Epithelial cell of proximal tubule (primary cell): ENCODE measurements at regions not wholly inside any gene's neighbourhood (a gene's known extent, or its start where the extent isn't known, plus 50 kb on each side); places are given as distances from the start of the nearest gene placed in this dataset.

ENCODE experiments used
- DNase-seq: peaks from one replicate; pipeline ENCODE4 v3.0.0-alpha.2; 2011; ENCODE audit warnings: low read depth
- H3K4me3 ChIP-seq: 2 replicates; pipeline ENCODE4 v1.5.1; 2011; ENCODE audit warnings: low read depth, mild to moderate bottlenecking, low read length
- TF ChIP-seq, protein P1 (sequence below): conservative IDR thresholded peaks from 2 replicates; pipeline ENCODE4 v1.5.1; 2012; ENCODE audit warnings: low read depth, mild to moderate bottlenecking, low read length

DNA sequence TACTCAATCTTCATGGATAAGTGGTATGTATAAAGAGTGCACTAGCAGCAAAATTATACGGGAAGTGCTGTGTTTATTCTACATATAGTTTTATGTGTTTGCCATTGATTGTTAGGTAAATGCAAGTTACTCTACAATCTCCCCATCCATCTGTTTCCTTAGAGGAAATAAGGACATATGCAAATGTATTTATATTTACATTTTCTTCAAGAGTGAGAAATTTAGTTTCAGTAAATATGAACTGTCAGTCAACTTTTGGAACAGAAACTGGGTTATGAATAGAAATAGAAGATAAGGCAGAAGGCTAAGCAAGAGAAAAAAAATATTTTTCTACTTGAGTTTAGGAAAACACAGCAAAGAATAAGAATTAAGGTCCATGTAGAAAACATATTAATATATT, 176.1 kb upstream of the KLHL1 start:
- no peak overlapping the region for H3K4me3 ChIP-seq
- DNase-seq, result no peak
- TF ChIP-seq, protein P1, sequence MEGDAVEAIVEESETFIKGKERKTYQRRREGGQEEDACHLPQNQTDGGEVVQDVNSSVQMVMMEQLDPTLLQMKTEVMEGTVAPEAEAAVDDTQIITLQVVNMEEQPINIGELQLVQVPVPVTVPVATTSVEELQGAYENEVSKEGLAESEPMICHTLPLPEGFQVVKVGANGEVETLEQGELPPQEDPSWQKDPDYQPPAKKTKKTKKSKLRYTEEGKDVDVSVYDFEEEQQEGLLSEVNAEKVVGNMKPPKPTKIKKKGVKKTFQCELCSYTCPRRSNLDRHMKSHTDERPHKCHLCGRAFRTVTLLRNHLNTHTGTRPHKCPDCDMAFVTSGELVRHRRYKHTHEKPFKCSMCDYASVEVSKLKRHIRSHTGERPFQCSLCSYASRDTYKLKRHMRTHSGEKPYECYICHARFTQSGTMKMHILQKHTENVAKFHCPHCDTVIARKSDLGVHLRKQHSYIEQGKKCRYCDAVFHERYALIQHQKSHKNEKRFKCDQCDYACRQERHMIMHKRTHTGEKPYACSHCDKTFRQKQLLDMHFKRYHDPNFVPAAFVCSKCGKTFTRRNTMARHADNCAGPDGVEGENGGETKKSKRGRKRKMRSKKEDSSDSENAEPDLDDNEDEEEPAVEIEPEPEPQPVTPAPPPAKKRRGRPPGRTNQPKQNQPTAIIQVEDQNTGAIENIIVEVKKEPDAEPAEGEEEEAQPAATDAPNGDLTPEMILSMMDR, result no peak

DNA sequence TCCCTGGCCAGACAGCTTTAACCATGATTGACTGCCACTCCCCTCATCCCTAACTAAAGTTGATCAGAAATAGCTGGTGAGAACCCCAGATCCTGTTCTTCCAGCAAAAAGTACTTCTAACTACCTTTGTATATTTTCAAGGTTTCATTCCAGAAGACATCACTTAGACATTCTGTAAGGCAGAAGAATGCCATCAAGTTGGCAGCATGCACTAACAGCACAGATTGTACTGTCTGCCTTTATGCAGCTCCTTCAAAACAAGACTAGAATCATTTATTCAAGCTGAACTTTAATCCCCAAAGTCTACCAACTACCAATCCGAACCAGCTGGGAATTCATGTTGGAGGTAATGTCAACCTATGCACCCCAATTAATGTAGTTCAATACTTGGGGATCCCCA, 167.6 kb upstream of the KLHL1 start:
- DNase-seq, result no peak
- TF ChIP-seq, protein P1, result no peak
- H3K4me3 ChIP-seq, result no peak overlapping the region

DNA sequence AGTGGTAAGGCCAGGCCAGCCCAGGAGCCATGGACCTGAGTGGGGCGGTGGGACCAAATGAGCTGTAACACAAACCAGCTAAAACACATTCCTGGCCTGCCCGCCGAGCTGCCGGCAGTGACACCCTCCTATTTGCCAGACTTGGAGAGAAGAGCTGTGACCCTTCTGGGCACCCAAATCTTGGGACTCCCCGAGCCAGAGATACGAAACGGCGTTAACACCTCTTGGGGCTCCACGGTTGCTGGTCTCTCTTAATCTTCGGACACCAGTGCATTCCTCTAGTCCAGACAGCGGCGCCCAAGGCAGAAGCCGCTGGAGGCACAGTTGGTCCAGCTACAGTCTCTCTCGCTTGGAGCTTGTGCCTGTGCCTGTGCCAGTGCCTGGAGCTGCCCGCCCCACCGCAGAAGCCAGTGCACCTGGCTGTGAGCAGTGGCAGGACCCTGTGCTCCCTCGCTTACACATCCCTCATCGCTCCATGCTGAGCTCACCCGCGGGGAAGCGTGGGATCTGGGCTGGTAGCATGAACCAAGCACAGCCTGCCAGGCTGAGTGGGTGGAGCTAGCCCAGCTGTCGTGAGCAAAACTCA, 147.2 kb upstream of the KLHL1 start:
- TF ChIP-seq, protein P1, result no peak
- no peak for DNase-seq
- no peak overlapping the region for H3K4me3 ChIP-seq

DNA sequence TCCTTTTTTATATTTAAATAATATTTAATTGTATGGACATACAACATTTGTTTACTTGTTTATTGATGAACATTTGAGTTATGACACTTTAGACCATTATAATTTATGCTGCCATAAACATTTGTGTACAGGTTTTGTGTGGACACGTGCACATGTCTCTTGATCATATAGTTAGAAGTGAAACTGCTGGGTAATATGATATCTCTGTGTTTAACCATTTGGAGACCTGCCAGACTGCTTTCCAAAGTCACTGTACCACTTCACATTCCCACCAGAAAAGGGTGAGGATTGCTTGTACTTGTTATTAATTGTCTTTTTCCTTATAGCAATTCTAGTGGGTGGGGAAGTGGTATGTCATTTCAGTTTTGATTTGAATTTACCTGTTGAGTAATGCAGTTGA, 145.6 kb upstream of the KLHL1 start:
- TF ChIP-seq, protein P1, result no peak
- H3K4me3 ChIP-seq, result no peak overlapping the region
- DNase-seq, result no peak

DNA sequence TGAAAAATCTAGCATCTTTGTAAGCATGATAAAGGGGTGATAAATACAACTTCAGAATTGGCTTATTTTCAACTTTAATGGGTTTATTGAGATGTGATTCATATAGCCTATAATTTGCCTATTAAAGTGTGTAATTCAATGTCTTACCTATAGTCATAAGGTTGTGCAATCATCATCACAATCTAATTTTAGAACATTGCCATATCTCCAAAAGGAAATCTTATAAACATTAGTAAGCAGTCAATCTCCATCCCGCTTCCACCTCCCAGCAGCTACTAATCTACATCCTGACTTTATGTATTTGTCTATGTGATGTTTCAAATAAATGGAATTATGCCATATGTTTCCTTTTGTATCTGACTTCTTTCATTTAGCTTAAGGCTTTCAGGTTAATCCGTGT, 145.2 kb upstream of the KLHL1 start:
- H3K4me3 ChIP-seq, result no peak overlapping the region
- DNase-seq, result no peak
- TF ChIP-seq, protein P1, result no peak

DNA sequence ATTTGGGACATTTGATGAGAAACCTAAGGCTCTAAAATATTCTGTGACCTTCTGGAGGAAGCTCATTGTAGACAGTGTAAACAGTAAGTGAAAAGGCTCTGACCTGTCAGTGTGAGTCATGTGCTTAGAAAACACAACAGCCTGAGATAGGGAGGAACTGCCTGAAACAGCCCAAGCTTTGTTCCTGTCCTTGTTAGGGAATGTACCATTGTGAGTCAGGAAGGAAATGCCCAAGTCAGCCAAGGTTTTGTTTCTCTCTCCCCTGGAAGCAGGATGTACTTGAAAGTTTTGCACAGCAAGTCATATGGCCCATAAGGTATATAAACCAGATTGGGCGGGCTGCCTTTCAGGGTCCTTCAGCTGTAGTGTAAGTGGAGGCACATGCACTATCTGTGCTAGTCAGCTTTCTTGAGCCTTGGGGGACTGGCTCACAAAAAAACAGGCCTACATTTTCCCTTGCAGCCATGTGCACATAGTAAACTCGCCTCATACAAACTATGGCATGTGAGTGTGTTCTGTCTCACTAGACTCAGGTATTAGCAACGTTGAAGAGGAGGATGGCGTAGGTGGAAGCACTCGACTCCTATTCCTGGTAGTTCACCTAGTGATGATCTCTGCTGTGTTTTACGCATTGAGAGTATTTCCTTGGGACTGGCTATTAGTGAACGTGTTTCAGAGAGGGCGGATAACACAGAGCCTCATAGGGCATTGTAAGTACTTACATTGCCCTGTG, 141.2 kb upstream of the KLHL1 start:
- TF ChIP-seq, protein P1, result no peak
- DNase-seq, result peak; percentile 94

DNA sequence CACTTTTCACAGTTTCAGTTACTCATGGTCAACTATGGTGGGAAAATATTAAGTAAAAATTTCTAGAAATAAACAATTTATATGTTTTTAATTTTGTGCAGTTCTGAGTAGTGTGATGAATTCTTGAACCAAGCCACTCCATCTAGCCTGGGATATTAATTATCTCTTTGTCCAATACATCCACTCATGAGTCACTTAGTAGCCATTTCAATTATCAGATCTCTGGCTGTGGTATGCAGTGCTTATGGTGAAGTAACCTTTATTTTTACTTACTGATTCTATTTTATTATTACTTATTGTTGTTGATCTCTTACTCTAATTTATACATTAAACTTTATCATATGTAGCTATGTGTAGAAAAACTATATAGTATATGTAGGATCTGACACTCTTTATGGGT, 128.9 kb upstream of the KLHL1 start:
- DNase-seq, result no peak
- TF ChIP-seq, protein P1, result no peak

More for the DNA sequence above, 141.2 kb upstream of the KLHL1 start:
- H3K4me3 ChIP-seq, result no peak overlapping the region

More for the DNA sequence above, 128.9 kb upstream of the KLHL1 start:
- no peak overlapping the region for H3K4me3 ChIP-seq
